Esophagus muscularis mucosa (tissue), 4 donors: ENCODE measurements at regions not wholly inside any gene's neighbourhood (a gene's known extent, or its start where the extent isn't known, plus 50 kb on each side); places are given as distances from the start of the nearest gene placed in this dataset.
A peak's percentile ranks its signal among the peaks of the same experiment; 100 is the strongest.
"Not testable (repeated sequence)": the region's sequence is repeated elsewhere in the genome, so short reads cannot be mapped to it uniquely, and the experiment has no call there.

ENCODE experiments used
- DNase-seq: peaks from one replicate; pipeline ENCODE4 v3.0.0-alpha.2; 2017; ENCODE audit errors: extremely low spot score
- H3K27ac ChIP-seq, 4 donors: fragments of 200-600 bp; sonication (generic); replicated peaks in 1 of 4; 1 replicate in 3 of 4; 2 replicates in 1 of 4; pipeline ENCODE4 v1.5.1; 2016 to 2019; ENCODE audit warnings: mild to moderate bottlenecking in 1 of 4
- H3K27me3 ChIP-seq, 4 donors: fragments of 200-600 bp; sonication (generic); one replicate each; pipeline versions ENCODE4 v1.5.1 to v1.6.0; 2016 to 2019
- H3K36me3 ChIP-seq, 4 donors: fragments of 200-600 bp; sonication (generic); one replicate each; pipeline ENCODE4 v1.5.1; 2016 to 2019
- H3K4me1 ChIP-seq, 4 donors: fragments of 200-600 bp; sonication (generic); one replicate each; pipeline ENCODE4 v1.5.1; 2016 to 2019
- H3K4me3 ChIP-seq, 4 donors: fragments of 200-600 bp; sonication (generic); 1 replicate in 2 of 4; 2 replicates in 2 of 4; pipeline ENCODE4 v1.5.1; 2016 to 2019; ENCODE audit warnings: mild to moderate bottlenecking in 4 of 4, moderate library complexity in 1 of 4
- H3K9me3 ChIP-seq, 4 donors: fragments of 200-600 bp; sonication (generic); 1 replicate in 3 of 4; 2 replicates in 1 of 4; pipeline ENCODE4 v1.5.1; 2016 to 2019
- EP300 ChIP-seq: sonication (generic); formaldehyde crosslinking; IDR thresholded peaks from one replicate; pipeline ENCODE4 v1.6.1; 2017; ENCODE audit warnings: antibody characterized with exemption
- POLR2A ChIP-seq: fragments of 450-650 bp; IDR thresholded peaks from one replicate; pipeline ENCODE4 v1.6.1; 2017; ENCODE audit warnings: antibody characterized with exemption, moderate library complexity, mild to moderate bottlenecking, low read depth
- POLR2AphosphoS5 ChIP-seq, 2 donors: sonication (generic); formaldehyde crosslinking; IDR thresholded peaks; one replicate each; pipeline ENCODE4 v1.6.1; 2017; ENCODE audit warnings: antibody characterized with exemption in 2 of 2
- WGBS: methylation state at CpG from one replicate; pipeline ENCODE4 v1.1.5; 2018; 5-methylcytosine and 5-hydroxymethylcytosine counted together
- intact Hi-C: fragments of 100-400 bp; cut with DNase I; formaldehyde crosslinking; loops from one replicate; pipeline ENCODE4 v1.15.1; 2023
- TF ChIP-seq, protein P1 (sequence below), 3 experiments: fragments of 200-600 bp in 2 of 3; fragments of 450-650 bp in 1 of 3; sonication (generic) in 2 of 3; IDR thresholded peaks; one replicate each; pipeline ENCODE4 v1.5.1; 2017 to 2019; ENCODE audit warnings: antibody characterized with exemption in 3 of 3, mild to moderate bottlenecking in 2 of 3, moderate library complexity in 1 of 3

DNA sequence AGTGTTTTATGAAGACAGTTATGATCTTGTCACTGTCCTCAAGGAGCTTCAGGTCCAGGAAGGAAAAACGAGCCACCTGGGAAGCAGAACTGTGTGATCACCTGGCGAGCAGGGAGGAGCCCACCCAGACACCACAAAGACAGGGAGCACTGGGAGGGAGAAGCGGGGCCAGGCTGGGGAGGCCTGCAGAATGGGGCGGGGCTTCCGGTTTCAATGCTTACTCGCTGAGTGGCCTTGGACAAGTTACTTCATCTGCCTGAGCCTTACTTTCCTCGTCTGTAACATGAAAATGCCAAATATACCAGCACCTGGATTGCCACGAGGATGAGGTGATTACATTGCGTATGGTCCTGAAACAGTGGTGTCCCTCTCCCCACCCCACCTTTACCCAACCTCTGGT lies 227.5 kb downstream of the ANKRD30B start:
- intact Hi-C loops: no loop called here
- no peaks in the 10 kb centered on the region for H3K4me1 ChIP-seq
- peak; percentile 81 for DNase-seq
- H3K9me3 ChIP-seq: no peaks in the 10 kb centered on the region
- TF ChIP-seq, protein P1, sequence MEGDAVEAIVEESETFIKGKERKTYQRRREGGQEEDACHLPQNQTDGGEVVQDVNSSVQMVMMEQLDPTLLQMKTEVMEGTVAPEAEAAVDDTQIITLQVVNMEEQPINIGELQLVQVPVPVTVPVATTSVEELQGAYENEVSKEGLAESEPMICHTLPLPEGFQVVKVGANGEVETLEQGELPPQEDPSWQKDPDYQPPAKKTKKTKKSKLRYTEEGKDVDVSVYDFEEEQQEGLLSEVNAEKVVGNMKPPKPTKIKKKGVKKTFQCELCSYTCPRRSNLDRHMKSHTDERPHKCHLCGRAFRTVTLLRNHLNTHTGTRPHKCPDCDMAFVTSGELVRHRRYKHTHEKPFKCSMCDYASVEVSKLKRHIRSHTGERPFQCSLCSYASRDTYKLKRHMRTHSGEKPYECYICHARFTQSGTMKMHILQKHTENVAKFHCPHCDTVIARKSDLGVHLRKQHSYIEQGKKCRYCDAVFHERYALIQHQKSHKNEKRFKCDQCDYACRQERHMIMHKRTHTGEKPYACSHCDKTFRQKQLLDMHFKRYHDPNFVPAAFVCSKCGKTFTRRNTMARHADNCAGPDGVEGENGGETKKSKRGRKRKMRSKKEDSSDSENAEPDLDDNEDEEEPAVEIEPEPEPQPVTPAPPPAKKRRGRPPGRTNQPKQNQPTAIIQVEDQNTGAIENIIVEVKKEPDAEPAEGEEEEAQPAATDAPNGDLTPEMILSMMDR (IDR thresholded peaks at IDR 0.05): no peak
- no peak for TF ChIP-seq POLR2A
- H3K27me3 ChIP-seq: peaks cover 0 to 5% (median 0%) of the 10 kb centered on the region in 4 donors
- H3K27ac ChIP-seq: no peak overlapping the region
- WGBS: 71% methylated on average over 9 of the region's 9 CpGs
- H3K4me3 ChIP-seq: no peak overlapping the region
- no peaks in the 10 kb centered on the region for H3K36me3 ChIP-seq

DNA sequence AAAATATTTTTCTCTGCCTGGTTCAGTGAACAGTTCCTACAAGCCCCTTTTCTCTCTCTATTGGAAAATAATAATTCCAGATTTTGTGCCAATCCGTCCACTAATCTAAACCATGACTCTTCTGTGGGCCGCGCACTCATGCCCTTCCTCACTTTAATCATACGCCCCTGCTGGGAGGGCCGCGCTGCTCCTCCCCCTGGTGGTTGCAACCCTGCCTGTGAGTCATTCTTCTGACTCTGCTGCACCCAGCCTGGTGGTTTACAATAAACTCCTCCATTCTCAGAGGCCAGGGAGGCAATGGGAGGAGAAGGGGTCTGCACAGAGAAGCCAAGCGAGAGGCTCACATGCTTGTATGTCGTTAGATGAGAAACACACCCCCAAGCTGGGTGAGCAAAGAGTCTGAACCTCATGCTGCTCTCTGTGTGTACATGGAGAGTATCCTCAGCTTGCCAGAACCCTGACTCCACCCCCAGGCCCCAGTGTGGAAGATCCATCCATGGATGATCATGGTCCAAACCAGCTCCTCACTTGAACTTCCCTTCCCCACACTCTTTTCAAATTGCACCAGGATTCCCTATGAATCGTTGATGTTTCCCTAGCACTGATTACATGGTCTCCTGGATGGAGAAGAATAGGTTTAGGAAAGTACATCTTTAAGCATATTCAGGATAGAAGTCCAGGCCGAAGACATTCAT lies 228.9 kb downstream of the ANKRD30B start:
- Histone ChIP-seq H3K4me3 (no peak overlapping the region), H3K27me3 (peaks cover 0 to 5% (median 0%) of the 10 kb centered on the region in 4 donors), H3K9me3 (no peaks in the 10 kb centered on the region), H3K27ac (no peak overlapping the region), H3K36me3 (no peaks in the 10 kb centered on the region), H3K4me1 (no peaks in the 10 kb centered on the region)
- TF ChIP-seq POLR2A (no peak), POLR2AphosphoS5 (IDR thresholded peaks at IDR 0.05) (no peak), EP300 (no peak)
- TF ChIP-seq, protein P1 (IDR thresholded peaks at IDR 0.05): no peak
- intact Hi-C loops: no loop called here
- 77% methylated on average over 10 of the region's 10 CpGs for WGBS
- DNase-seq: peak; percentile 90

DNA sequence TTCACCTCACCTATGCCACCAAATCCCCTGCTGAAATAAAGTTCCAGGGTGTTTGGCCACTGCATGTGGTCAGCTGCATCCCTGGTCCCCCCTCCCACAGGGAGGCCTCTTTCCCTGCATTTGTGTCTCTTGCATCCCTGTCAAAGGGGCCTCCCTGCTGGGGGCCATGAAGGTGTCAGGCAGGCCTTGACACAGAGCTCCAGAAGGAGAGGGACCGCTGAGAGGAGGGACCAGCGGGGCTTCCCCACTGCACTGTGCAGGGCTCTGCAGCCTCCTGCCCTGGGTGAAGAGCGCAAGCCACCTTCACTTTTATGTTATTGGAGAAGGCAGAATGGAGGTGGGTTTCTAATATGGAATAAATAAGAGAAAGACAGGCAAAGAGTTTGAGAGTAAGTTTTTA lies 230.2 kb downstream of the ANKRD30B start:
- H3K27ac ChIP-seq: no peak overlapping the region
- H3K9me3 ChIP-seq: no peaks in the 10 kb centered on the region
- H3K27me3 ChIP-seq: peaks cover 0 to 5% (median 0%) of the 10 kb centered on the region in 4 donors
- H3K36me3 ChIP-seq: no peaks in the 10 kb centered on the region
- TF ChIP-seq, protein P1 (IDR thresholded peaks at IDR 0.05): no peak
- TF ChIP-seq POLR2A: no peak
- no peak for TF ChIP-seq POLR2AphosphoS5 (IDR thresholded peaks at IDR 0.05)
- no peak for TF ChIP-seq EP300
- H3K4me3 ChIP-seq: no peak overlapping the region
- intact Hi-C loops: no loop called here
- peak; percentile 47 for DNase-seq
- 86% methylated on average over 3 of the region's 3 CpGs for WGBS
- H3K4me1 ChIP-seq: no peaks in the 10 kb centered on the region

DNA sequence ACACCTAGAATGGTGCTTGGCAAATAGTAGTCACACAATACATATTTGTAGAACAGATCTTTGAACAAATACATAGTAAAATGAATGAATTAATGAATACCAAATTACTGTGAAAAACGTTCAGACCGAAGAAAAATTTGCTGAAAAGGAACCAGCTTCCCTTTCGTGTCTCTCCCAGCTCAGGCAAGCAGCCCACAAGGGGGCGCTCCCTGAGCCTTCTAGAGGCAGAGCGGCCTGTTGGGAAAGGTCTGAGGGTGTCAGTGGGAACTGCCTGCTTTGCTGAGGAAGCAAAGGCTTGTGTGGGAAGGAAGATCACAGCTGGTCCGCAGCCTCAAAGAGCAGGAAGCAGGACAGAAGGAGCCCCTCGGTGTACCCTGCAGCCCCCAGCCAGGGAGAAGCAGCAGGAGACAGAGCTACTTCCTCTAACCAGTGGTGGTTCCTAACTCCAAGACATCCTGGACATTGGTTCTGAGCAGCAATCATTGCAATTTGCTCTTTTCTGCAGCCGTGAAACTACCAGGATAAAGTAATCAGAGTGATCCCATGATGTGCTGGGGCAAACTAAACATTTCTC lies 231.1 kb downstream of the ANKRD30B start:
- Histone ChIP-seq H3K4me1 (no peaks in the 10 kb centered on the region), H3K27ac (no peak overlapping the region), H3K36me3 (no peaks in the 10 kb centered on the region), H3K4me3 (no peak overlapping the region), H3K9me3 (no peaks in the 10 kb centered on the region), H3K27me3 (peaks cover 0 to 5% (median 0%) of the 10 kb centered on the region in 4 donors)
- intact Hi-C loops: no loop called here
- WGBS: 35% methylated on average over 8 of the region's 8 CpGs
- peak; percentile 79 for DNase-seq
- no peak for TF ChIP-seq POLR2A
- TF ChIP-seq EP300: no peak
- TF ChIP-seq, protein P1 (IDR thresholded peaks at IDR 0.05): peak in 1 of 3 experiments; percentile 14

DNA sequence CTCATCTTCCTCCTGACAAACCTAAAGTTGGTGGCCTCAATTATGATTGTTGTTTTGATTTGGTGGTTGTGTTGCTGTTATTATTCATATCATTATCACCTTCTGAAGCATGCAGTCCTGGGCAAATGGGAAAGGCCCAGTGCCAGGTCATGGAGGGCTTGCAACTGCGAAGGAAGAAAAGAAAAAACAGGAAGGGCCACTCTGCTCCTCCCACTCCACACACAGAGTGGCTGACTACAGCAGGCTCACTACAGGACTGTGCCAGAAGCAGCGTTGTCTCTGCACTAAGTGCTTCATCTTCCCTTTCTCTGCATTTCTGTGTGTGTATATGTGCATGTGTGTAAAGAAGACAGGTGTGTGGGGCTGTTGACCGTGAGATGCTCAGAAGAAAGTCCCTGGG lies 231.9 kb downstream of the ANKRD30B start:
- intact Hi-C loops: no loop called here
- Histone ChIP-seq H3K4me3 (no peak overlapping the region), H3K36me3 (no peaks in the 10 kb centered on the region), H3K4me1 (no peaks in the 10 kb centered on the region), H3K9me3 (no peaks in the 10 kb centered on the region), H3K27me3 (peaks cover 0 to 3% (median 0%) of the 10 kb centered on the region in 4 donors), H3K27ac (no peak overlapping the region)
- WGBS: 71% methylated on average over 3 of the region's 3 CpGs
- no peak for DNase-seq
- TF ChIP-seq POLR2AphosphoS5 (IDR thresholded peaks at IDR 0.05): no peak
- no peak for TF ChIP-seq POLR2A
- TF ChIP-seq, protein P1 (IDR thresholded peaks at IDR 0.05): no peak
- no peak for TF ChIP-seq EP300

DNA sequence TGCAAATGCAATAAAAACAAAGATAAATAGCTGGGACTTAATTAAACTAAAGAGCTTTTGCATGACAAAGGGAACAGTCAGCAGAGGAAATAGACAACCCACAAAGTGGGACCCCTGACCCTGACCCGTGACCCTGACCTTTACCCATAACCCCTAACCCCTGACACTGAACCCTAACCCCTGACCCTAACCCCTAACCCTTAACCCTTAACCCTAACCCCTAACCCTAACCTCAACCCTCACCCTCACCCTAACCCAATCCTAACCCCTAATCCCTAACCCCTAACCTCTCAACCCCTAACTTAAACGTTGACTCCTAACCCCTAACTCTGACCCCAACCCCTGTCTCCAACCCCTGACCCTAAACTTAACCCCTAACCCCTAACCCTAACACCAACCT lies 236.6 kb downstream of the ANKRD30B start:
- 45% methylated on average over 2 of the region's 2 CpGs for WGBS
- H3K4me3 ChIP-seq, H3K4me1 ChIP-seq, H3K36me3 ChIP-seq, intact Hi-C loops, DNase-seq, H3K9me3 ChIP-seq, H3K27ac ChIP-seq, H3K27me3 ChIP-seq: not testable (repeated sequence)

DNA sequence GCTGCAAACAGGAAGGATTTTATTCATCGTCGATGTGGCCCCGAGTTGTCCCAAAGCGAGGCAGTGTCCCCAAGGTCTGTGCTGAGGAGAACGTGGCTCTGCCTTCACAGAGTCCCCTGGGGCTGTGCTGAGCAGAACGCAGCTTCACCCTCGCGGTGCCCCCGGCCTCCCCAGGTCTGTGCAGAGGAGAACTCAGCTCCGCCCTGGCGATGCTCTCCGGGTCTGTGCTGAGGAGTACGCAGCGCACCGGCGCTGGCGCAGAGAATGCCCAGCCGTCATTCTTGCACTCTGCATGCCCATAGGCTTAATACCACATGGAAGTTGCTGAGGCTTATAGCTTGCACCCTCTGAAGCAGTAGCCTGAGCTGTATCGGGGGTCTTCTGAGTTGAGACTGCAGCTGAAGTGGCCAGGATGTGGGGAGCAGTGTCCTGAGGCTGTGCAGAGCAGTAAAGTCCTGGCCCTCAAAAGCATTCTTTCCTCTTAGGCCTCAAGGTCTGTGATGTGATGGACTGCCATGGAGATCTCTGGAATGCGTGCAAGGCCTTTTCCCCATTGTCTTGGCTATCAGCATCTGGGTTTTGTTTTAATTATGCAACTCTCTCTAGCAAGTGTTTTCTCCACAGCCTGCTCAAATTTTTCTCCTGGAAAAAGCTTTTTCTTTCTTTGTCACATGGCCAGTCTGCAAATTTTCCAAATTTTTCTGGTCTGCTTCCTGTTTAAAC lies 237.5 kb downstream of the ANKRD30B start:
- H3K27me3 ChIP-seq, H3K4me1 ChIP-seq, DNase-seq, H3K27ac ChIP-seq, intact Hi-C loops, H3K4me3 ChIP-seq, H3K9me3 ChIP-seq, H3K36me3 ChIP-seq: not testable (repeated sequence)
- 87% methylated on average over 20 of the region's 20 CpGs for WGBS
